ENCODE measurements at regions not wholly inside any gene's neighbourhood (a gene's known extent, or its start where the extent isn't known, plus 50 kb on each side); places are given as distances from the start of the nearest gene placed in this dataset.

GRCh38 chr2:116061023-116061422 lies 1618.6 kb downstream of the DPP10 start:
- no peaks in the 10 kb centered on the region for H3K36me3 Mint-ChIP-seq (ENCODE audit: insufficient read depth)
- H3K9me3 Mint-ChIP-seq, result peaks cover 6 to 13% of the 10 kb centered on the region in 2 donors
- no peak overlapping the region for H3K27ac Mint-ChIP-seq
- DNase-seq (no peak), ATAC-seq (replicated peaks) (no peak)
- no peaks in the 10 kb centered on the region for H3K27me3 Mint-ChIP-seq
- no peak overlapping the region for H3K4me3 Mint-ChIP-seq
- no peaks in the 10 kb centered on the region for H3K4me1 Mint-ChIP-seq (ENCODE audit: low read depth in 2 of 2)

- Mint-ChIP-seq H3K36me3 (ENCODE audit: insufficient read depth) (no peaks in the 10 kb centered on the region), H3K27ac (no peak overlapping the region), H3K27me3 (no peaks in the 10 kb centered on the region), H3K4me3 (no peak overlapping the region), H3K9me3 (peaks cover 3 to 8% of the 10 kb centered on the region in 2 donors), H3K4me1 (ENCODE audit: low read depth in 2 of 2) (no peaks in the 10 kb centered on the region)
- DNase-seq (no peak), ATAC-seq (replicated peaks) (no peak)
Measured at GRCh38 chr2:116073731-116074130, 1631.3 kb downstream of the DPP10 start.

GRCh38 chr2:116074161-116074560 lies 1631.7 kb downstream of the DPP10 start:
- DNase-seq, result no peak
- H3K9me3 Mint-ChIP-seq, result peaks cover 3 to 8% of the 10 kb centered on the region in 2 donors
- no peaks in the 10 kb centered on the region for H3K36me3 Mint-ChIP-seq (ENCODE audit: insufficient read depth)
- H3K4me1 Mint-ChIP-seq (ENCODE audit: low read depth in 2 of 2), result no peaks in the 10 kb centered on the region
- no peak for ATAC-seq (replicated peaks)
- H3K4me3 Mint-ChIP-seq, result no peak overlapping the region
- no peak overlapping the region for H3K27ac Mint-ChIP-seq
- no peaks in the 10 kb centered on the region for H3K27me3 Mint-ChIP-seq

GRCh38 chr2:116088236-116088635 lies 1645.8 kb downstream of the DPP10 start:
- no peak for DNase-seq
- H3K36me3 Mint-ChIP-seq (ENCODE audit: insufficient read depth), result no peaks in the 10 kb centered on the region
- no peaks in the 10 kb centered on the region for H3K4me1 Mint-ChIP-seq (ENCODE audit: low read depth in 2 of 2)
- H3K27me3 Mint-ChIP-seq, result no peaks in the 10 kb centered on the region
- ATAC-seq (replicated peaks), result no peak
- H3K9me3 Mint-ChIP-seq, result peaks cover 12 to 16% of the 10 kb centered on the region in 2 donors
- no peak overlapping the region for H3K4me3 Mint-ChIP-seq
- H3K27ac Mint-ChIP-seq, result no peak overlapping the region

GRCh38 chr2:116094196-116094595 lies 1651.8 kb downstream of the DPP10 start:
- no peak overlapping the region for H3K27ac Mint-ChIP-seq
- peaks cover 22 to 36% of the 10 kb centered on the region in 2 donors for H3K9me3 Mint-ChIP-seq
- H3K36me3 Mint-ChIP-seq (ENCODE audit: insufficient read depth), result no peaks in the 10 kb centered on the region
- DNase-seq (no peak), ATAC-seq (replicated peaks) (no peak)
- H3K4me3 Mint-ChIP-seq, result no peak overlapping the region
- no peaks in the 10 kb centered on the region for H3K27me3 Mint-ChIP-seq
- peaks cover 0 to 1% of the 10 kb centered on the region in 2 donors for H3K4me1 Mint-ChIP-seq (ENCODE audit: low read depth in 2 of 2)

- Mint-ChIP-seq H3K27ac (no peak overlapping the region), H3K36me3 (ENCODE audit: insufficient read depth) (no peaks in the 10 kb centered on the region)
Measured at GRCh38 chr2:116095636-116096035, 1653.2 kb downstream of the DPP10 start.

GRCh38 chr2:116098049-116098448 lies 1655.6 kb downstream of the DPP10 start:
- Mint-ChIP-seq H3K4me3 (no peak overlapping the region), H3K9me3 (peaks cover 22 to 44% of the 10 kb centered on the region in 2 donors), H3K27ac (no peak overlapping the region), H3K4me1 (ENCODE audit: low read depth in 2 of 2) (peaks cover 0 to 1% of the 10 kb centered on the region in 2 donors), H3K27me3 (no peaks in the 10 kb centered on the region), H3K36me3 (ENCODE audit: insufficient read depth) (no peaks in the 10 kb centered on the region)
- DNase-seq (no peak), ATAC-seq (replicated peaks) (no peak)

More at GRCh38 chr2:116095636-116096035, 1653.2 kb downstream of the DPP10 start:
- DNase-seq (no peak), ATAC-seq (replicated peaks) (no peak)
- H3K9me3 Mint-ChIP-seq, result peaks cover 22 to 44% of the 10 kb centered on the region in 2 donors
- H3K27me3 Mint-ChIP-seq, result no peaks in the 10 kb centered on the region
- peaks cover 0 to 1% of the 10 kb centered on the region in 2 donors for H3K4me1 Mint-ChIP-seq (ENCODE audit: low read depth in 2 of 2)
- H3K4me3 Mint-ChIP-seq, result no peak overlapping the region

GRCh38 chr2:116109471-116109870 lies 1667.0 kb downstream of the DPP10 start:
- no peaks in the 10 kb centered on the region for H3K27me3 Mint-ChIP-seq
- ATAC-seq (replicated peaks) (no peak), DNase-seq (no peak)
- no peaks in the 10 kb centered on the region for H3K4me1 Mint-ChIP-seq (ENCODE audit: low read depth in 2 of 2)
- peaks cover 2 to 8% of the 10 kb centered on the region in 2 donors for H3K9me3 Mint-ChIP-seq
- H3K4me3 Mint-ChIP-seq, result no peak overlapping the region
- H3K27ac Mint-ChIP-seq, result no peak overlapping the region
- H3K36me3 Mint-ChIP-seq (ENCODE audit: insufficient read depth), result no peaks in the 10 kb centered on the region

- ATAC-seq (replicated peaks), result no peak
- DNase-seq, result no peak
- no peaks in the 10 kb centered on the region for H3K4me1 Mint-ChIP-seq (ENCODE audit: low read depth in 2 of 2)
- peaks cover 8 to 15% of the 10 kb centered on the region in 2 donors for H3K9me3 Mint-ChIP-seq
- H3K36me3 Mint-ChIP-seq (ENCODE audit: insufficient read depth), result no peaks in the 10 kb centered on the region
- no peaks in the 10 kb centered on the region for H3K27me3 Mint-ChIP-seq
- no peak overlapping the region for H3K4me3 Mint-ChIP-seq
- no peak overlapping the region for H3K27ac Mint-ChIP-seq
Measured at GRCh38 chr2:116117845-116118244, 1675.4 kb downstream of the DPP10 start.

- Mint-ChIP-seq H3K27me3 (no peaks in the 10 kb centered on the region), H3K9me3 (peaks cover 11 to 17% of the 10 kb centered on the region in 2 donors)
- ATAC-seq (replicated peaks), result no peak
Measured at GRCh38 chr2:116132833-116133232, 1681.7 kb upstream of the DDX18 start.

GRCh38 chr2:116133381-116133942 lies 1681.0 kb upstream of the DDX18 start:
- Mint-ChIP-seq H3K9me3 (peaks cover 13 to 17% of the 10 kb centered on the region in 2 donors), H3K4me3 (no peak overlapping the region), H3K36me3 (ENCODE audit: insufficient read depth) (no peaks in the 10 kb centered on the region), H3K27me3 (no peaks in the 10 kb centered on the region), H3K27ac (no peak overlapping the region), H3K4me1 (ENCODE audit: low read depth in 2 of 2) (no peaks in the 10 kb centered on the region)
- no peak for ATAC-seq (replicated peaks)
- no peak for DNase-seq

More at GRCh38 chr2:116132833-116133232, 1681.7 kb upstream of the DDX18 start:
- H3K4me1 Mint-ChIP-seq (ENCODE audit: low read depth in 2 of 2), result no peaks in the 10 kb centered on the region
- H3K36me3 Mint-ChIP-seq (ENCODE audit: insufficient read depth), result no peaks in the 10 kb centered on the region
- no peak overlapping the region for H3K27ac Mint-ChIP-seq
- H3K4me3 Mint-ChIP-seq, result no peak overlapping the region
- DNase-seq, result no peak

- H3K4me3 Mint-ChIP-seq, result no peak overlapping the region
- no peak for ATAC-seq (replicated peaks)
- H3K4me1 Mint-ChIP-seq (ENCODE audit: low read depth in 2 of 2), result no peaks in the 10 kb centered on the region
- H3K36me3 Mint-ChIP-seq (ENCODE audit: insufficient read depth), result no peaks in the 10 kb centered on the region
- peaks cover 15% of the 10 kb centered on the region in 2 donors for H3K9me3 Mint-ChIP-seq
- no peak overlapping the region for H3K27ac Mint-ChIP-seq
- DNase-seq, result no peak
- no peaks in the 10 kb centered on the region for H3K27me3 Mint-ChIP-seq
Measured at GRCh38 chr2:116141891-116142474, 1672.5 kb upstream of the DDX18 start.

GRCh38 chr2:116142644-116143227 lies 1671.8 kb upstream of the DDX18 start:
- Mint-ChIP-seq H3K9me3 (peaks cover 15% of the 10 kb centered on the region in 2 donors), H3K27me3 (no peaks in the 10 kb centered on the region), H3K4me1 (ENCODE audit: low read depth in 2 of 2) (no peaks in the 10 kb centered on the region), H3K27ac (no peak overlapping the region), H3K36me3 (ENCODE audit: insufficient read depth) (no peaks in the 10 kb centered on the region), H3K4me3 (no peak overlapping the region)
- DNase-seq (no peak), ATAC-seq (replicated peaks) (no peak)

- H3K27ac Mint-ChIP-seq, result no peak overlapping the region
- H3K27me3 Mint-ChIP-seq, result no peaks in the 10 kb centered on the region
- ATAC-seq (replicated peaks) (no peak), DNase-seq (no peak)
- H3K36me3 Mint-ChIP-seq (ENCODE audit: insufficient read depth), result no peaks in the 10 kb centered on the region
- H3K9me3 Mint-ChIP-seq, result peaks cover 11 to 15% of the 10 kb centered on the region in 2 donors
- no peak overlapping the region for H3K4me3 Mint-ChIP-seq
- H3K4me1 Mint-ChIP-seq (ENCODE audit: low read depth in 2 of 2), result no peaks in the 10 kb centered on the region
Measured at GRCh38 chr2:116145031-116145430, 1669.5 kb upstream of the DDX18 start.

Measured in effector memory CD8-positive, alpha-beta T cell (primary cell).